ENCODE measurements at regions not wholly inside any gene's neighbourhood (a gene's known extent, or its start where the extent isn't known, plus 50 kb on each side); places are given as distances from the start of the nearest gene placed in this dataset.
"Not testable (repeated sequence)": the region's sequence is repeated elsewhere in the genome, so short reads cannot be mapped to it uniquely, and the experiment has no call there.

DNA sequence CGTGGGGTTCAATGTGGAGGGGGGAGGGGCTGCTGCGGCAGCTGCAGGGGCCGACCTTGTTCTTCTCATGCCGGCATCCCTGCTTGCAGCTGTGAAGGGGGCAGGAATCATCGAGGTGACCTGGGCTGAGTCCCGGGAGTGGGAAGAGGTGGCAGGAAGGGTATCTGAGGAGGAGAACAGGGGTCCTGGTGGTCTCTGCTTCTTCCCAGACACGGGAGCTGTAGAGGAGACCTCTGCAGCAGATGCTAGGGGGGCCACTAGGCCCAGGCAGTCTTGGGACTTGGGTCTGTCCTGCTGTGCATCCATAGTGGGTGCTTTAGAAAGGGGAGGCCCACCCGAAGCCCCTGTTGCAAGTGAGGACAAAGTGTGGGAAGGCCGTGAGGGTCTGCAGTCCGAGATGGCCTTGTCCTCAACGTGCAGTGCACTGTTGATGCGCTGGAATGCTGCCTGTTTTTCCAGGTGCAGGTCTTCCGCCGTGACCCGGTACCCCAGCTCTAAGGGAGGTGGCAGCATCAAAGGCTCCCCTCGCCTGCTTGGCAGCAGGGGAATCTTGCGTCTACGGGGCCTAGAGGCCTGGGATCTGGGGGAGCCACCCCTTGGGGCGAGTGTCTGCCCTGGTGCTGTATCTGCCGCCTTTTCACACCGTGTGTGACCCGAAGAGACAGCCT, 1370.0 kb downstream of the CDH12 start:
- not testable (repeated sequence) for DNase-seq (ENCODE audit: low spot score)

DNA sequence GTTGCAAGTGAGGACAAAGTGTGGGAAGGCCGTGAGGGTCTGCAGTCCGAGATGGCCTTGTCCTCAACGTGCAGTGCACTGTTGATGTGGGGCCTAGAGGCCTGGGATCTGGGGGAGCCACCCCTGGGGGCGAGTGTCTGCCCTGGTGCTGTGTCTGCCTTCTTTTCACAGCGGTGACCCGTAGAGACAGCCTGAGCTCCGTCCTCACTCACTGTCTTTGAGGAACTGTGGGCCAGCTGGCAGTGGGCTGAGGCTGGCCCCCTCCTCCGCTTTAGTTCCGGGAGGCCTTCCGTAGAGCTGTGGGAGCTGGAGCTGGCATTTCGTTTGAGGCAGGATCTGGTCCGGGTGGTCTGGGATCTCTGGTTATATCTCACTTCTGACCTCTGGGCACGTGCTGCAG, 1370.6 kb downstream of the CDH12 start:
- DNase-seq (ENCODE audit: low spot score): not testable (repeated sequence)

- not testable (repeated sequence) for DNase-seq (ENCODE audit: low spot score)
Measured at GRCh38 chr5:21481320-21482270, 1371.5 kb downstream of the CDH12 start.

GRCh38 chr5:21480054-21480453, 1373.1 kb downstream of the CDH12 start:
- DNase-seq (ENCODE audit: low spot score): not testable (repeated sequence)

GRCh38 chr5:21473981-21474380, 1379.2 kb downstream of the CDH12 start:
- not testable (repeated sequence) for DNase-seq (ENCODE audit: low spot score)

GRCh38 chr5:21473436-21473835, 1379.7 kb downstream of the CDH12 start:
- DNase-seq (ENCODE audit: low spot score): not testable (repeated sequence)

- DNase-seq (ENCODE audit: low spot score): not testable (repeated sequence)
Measured at GRCh38 chr5:21471691-21472090, 1381.5 kb downstream of the CDH12 start.

DNA sequence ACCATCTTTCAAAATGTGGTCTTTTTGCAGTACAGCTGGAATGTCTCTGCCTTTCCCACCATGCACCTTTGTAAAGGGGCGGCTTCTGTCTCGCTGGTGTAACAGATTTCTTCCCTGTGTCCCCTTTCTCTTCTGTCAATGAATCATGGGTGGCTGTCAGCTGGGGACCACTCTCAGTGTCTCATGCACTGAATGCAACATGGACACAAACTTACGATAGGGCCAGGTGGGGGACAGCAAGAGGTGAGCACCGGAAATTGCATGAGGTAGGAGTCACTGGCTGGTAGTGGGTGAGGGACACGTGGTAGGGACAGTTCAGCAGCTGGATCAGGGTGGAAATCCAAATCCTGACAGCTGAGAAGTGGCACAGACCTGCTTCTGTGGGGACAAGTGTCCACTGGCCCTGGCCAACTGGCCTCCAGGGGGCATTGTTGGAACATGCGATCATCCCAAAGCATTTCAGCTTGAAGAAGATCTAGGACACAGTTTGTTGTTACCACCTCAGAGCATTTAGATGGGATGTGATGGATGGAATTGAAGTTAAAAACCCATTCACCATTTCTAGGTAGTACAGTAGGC, 1383.5 kb downstream of the CDH12 start:
- not testable (repeated sequence) for DNase-seq (ENCODE audit: low spot score)

DNA sequence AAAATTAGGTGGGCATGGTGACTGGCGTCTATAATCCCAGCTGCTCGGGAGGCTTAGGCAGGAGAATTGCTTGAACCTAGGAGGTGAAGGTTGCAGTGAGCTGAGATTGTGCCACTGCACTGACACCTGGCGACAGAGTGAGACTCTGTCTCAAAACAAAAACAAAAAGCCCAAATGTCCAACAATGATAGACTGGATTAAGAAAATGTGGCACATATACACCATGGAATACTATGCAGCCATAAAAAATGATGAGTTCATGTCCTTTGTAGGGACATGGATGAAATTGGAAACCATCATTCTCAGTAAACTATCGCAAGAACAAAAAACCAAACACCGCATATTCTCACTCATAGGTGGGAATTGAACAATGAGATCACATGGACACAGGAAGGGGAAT, 1385.6 kb downstream of the CDH12 start:
- not testable (repeated sequence) for DNase-seq (ENCODE audit: low spot score)

DNA sequence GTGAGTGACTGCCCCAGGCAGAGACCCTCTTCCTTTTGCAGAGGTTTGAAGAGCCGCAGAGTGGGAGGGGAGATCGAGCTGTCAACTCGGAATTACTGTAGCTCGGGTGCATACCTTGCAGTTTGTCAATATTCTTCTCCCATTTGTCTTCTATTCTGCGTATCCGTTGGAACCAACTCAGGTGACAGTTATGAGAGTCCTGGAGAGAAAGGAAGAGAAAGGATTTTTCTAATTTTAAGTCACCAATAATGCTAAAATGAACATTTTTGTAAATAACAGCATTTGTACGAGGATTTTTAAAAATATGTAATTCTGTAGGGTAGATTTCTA, 1393.4 kb downstream of the CDH12 start:
- DNase-seq (ENCODE audit: low spot score): not testable (repeated sequence)

- DNase-seq (ENCODE audit: low spot score): no peak
Measured at GRCh38 chr5:21452449-21452848, 1400.7 kb downstream of the CDH12 start.

- DNase-seq (ENCODE audit: low spot score): no peak
Measured at GRCh38 chr5:21432646-21433045, 1420.5 kb downstream of the CDH12 start.

GRCh38 chr5:21424907-21425306, 1428.2 kb downstream of the CDH12 start:
- peak; percentile 5 for DNase-seq (ENCODE audit: low spot score)

DNA sequence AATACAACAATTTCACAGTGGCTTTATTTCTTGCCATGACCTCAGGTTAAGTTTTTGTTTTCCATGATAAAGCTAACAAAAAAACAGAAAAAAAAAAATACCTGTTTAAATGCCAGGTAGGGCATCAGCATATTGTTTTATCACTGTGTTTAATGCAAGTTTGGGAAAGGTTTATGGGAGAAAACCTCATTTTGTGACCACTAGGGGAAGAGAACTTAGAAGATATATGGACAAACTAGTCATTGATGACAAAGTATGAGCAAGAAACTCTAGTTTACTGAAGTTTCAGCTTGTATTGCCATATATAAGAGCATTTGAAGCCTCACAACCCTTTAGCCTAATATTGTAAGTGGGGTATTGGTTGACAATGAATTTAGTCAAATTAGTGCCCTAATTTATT, 1431.4 kb upstream of the CDH18 start:
- DNase-seq (ENCODE audit: low spot score): no peak

GRCh38 chr5:21402089-21402488, 1414.1 kb upstream of the CDH18 start:
- not testable (repeated sequence) for DNase-seq (ENCODE audit: low spot score)

DNA sequence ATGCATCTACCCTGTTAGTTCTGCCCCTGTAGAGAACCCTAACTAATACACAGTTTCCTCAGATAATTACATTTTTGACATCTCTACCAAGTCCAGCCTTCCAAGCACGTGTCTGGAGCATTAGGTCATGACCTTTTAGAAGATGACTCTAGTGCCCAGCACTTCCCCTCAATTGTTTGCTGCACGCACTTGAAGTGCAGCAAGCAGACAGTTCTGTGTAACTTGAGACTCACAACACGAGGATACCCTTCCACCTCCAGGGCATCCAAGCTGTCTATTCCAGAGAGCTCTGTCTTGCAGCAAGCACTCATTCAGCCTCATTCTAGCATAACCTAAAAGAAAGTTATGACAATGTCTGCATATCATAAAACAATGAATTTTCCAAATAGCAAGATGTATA, 1410.5 kb upstream of the CDH18 start:
- peak; percentile 6 for DNase-seq (ENCODE audit: low spot score)

DNA sequence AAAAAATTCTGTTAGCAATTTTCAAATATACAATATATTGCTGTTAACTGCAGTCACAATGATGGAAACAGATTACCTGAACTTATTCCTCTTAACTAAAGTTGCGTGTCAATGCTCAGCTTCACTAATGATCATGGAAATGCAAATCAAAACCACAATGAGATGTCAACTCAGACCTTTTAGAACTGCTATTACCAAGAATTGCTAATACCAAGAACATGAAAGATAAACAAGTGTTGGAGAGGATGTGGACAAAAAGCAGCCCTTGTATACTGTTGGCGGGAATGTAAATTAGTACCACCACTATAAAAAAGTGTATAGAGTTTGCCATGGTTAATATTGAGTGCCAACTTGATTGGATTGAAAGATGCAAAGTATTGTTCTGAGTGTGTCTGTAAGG, 1409.7 kb upstream of the CDH18 start:
- DNase-seq (ENCODE audit: low spot score): no peak

DNA sequence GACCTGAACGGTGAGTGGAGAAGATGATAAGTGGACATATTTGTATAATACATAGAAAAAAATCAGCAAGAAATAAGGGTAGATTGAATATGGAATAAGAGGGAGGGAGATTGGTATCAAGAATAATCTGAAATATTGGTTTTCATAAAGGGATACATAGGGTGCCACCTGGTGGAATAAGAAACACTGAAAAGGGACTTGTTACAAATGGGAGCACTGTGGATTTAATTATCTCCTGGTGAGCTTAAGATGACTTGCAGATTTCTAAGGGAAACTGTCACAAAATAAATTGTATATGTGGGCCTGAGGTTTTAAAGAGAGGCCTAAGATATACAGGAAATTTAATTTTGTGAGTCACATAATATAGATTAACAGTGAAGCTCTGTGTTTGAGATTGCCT, 1403.5 kb upstream of the CDH18 start:
- no peak for DNase-seq (ENCODE audit: low spot score)

GRCh38 chr5:21360754-21361153, 1372.8 kb upstream of the CDH18 start:
- DNase-seq (ENCODE audit: low spot score): not testable (repeated sequence)

DNA sequence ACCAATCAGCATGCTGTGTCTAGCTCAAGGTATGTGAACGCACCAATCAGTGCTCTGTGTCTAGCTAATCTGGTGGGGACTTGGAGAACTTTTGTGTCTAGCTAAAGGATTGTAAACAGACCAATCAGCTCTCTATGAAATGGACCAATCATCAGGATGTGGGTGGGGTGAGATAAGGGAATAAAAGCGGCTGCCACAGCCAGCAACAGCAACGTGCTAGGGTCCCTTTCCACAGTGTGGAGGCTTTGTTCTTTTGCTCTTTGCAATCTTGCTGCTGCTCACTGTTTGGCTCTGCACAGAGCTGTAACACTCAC, 1353.9 kb upstream of the CDH18 start:
- DNase-seq (ENCODE audit: low spot score): not testable (repeated sequence)

DNA sequence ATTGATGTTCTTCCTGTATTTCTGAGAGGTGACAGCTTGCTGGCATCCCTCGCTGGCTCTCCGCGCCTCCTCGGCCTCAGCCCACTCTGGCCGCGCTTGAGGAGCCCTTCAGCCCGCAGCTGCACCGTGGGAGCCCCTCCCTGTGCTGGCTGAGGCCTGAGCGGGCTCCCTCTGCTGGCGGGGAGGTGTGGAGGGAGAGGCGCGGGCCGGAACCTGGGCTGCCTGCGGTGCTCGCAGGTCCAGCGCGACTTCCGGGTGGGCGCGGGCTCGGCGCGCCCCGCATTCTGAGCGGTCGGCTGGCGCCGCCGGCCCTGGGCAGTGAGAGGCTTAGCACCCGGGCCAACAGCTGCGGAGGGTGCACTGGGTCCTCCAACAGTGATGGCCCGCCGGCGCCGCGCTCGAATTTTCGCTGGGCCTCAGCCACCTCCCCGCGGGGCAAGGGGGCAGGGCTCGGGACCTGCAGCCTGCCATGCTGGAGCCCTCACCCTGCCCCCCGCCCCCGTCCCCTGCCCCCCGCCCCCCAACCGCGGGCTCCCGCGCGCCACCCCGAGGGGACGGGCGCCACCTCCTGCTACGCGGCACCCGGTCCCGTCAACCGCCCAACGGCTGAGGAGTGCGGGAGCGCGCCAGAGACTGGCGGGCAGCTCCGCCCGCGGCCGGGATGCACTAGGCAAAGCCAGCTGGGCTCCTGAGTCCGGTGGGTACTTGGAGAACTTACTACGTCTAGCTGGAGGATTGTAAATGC, 1353.4 kb upstream of the CDH18 start:
- DNase-seq (ENCODE audit: low spot score): not testable (repeated sequence)

DNA sequence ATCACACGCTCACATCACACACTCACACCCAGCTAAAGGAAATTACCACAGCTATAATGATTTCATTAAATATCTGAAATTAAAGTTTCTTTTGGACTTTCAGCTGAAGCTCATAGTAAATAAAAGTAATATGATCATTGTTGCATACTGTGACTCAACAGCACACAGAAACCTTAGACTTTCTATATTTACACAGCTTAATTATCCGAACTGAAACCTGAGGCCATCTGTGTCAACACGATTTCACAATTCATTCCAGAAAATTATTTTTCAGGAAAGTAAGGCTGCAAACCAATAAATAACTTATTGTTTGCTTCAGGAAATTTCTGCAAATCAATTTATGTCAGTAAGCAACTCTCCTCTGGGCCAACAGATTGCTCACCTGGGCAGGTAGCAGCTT, 1352.2 kb upstream of the CDH18 start:
- not testable (repeated sequence) for DNase-seq (ENCODE audit: low spot score)
